Kidney epithelial cell (primary cell): ENCODE measurements at regions not wholly inside any gene's neighbourhood (a gene's known extent, or its start where the extent isn't known, plus 50 kb on each side); places are given as distances from the start of the nearest gene placed in this dataset.

Experiments used
- DNase-seq: peaks from one replicate; pipeline ENCODE4 v3.0.0-alpha.2; 2010; ENCODE audit warnings: low read depth
- H3K27me3 ChIP-seq: 2 replicates; pipeline ENCODE4 v1.6.0; 2011; ENCODE audit warnings: low read length; ENCODE audit not compliant: control insufficient read depth, insufficient read depth
- H3K36me3 ChIP-seq: 2 replicates; pipeline ENCODE4 v1.5.1; 2011; ENCODE audit warnings: low read length; ENCODE audit not compliant: control insufficient read depth, insufficient read depth
- H3K4me3 ChIP-seq: 2 replicates; pipeline ENCODE4 v1.5.1; 2011; ENCODE audit warnings: low read depth, mild to moderate bottlenecking, control low read depth, low read length
- TF ChIP-seq, protein P1 (sequence below): IDR thresholded peaks from 2 replicates; pipeline ENCODE4 v1.5.1; 2011; ENCODE audit warnings: mild to moderate bottlenecking, moderate library complexity, low read length, control low read depth, inconsistent platforms; ENCODE audit not compliant: insufficient read depth, poor library complexity, severe bottlenecking

DNA sequence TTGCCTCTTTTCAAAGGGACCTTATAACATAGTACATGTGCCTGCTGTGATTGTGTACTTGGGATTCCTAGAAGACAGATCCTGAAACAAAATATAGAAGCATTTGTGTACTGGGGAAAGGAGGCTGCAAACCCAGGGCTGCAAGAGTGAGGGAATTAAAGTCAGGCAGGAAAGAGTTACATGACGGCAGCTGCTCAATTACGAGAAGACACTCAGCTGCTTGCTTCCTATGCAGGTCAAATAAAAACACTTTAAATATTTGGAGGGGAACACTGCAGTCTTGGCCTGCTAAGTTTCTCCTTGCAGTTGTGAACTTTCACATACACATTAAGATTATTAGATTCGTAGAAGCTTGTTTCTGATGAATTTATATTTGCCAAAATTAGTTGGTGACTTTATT, 191.9 kb upstream of the CXCL13 start:
- Histone ChIP-seq H3K4me3 (no peak overlapping the region), H3K27me3 (peaks cover 4% of the 10 kb centered on the region), H3K36me3 (no peaks in the 10 kb centered on the region)
- TF ChIP-seq, protein P1, sequence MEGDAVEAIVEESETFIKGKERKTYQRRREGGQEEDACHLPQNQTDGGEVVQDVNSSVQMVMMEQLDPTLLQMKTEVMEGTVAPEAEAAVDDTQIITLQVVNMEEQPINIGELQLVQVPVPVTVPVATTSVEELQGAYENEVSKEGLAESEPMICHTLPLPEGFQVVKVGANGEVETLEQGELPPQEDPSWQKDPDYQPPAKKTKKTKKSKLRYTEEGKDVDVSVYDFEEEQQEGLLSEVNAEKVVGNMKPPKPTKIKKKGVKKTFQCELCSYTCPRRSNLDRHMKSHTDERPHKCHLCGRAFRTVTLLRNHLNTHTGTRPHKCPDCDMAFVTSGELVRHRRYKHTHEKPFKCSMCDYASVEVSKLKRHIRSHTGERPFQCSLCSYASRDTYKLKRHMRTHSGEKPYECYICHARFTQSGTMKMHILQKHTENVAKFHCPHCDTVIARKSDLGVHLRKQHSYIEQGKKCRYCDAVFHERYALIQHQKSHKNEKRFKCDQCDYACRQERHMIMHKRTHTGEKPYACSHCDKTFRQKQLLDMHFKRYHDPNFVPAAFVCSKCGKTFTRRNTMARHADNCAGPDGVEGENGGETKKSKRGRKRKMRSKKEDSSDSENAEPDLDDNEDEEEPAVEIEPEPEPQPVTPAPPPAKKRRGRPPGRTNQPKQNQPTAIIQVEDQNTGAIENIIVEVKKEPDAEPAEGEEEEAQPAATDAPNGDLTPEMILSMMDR, result no peak
- DNase-seq, result no peak

DNA sequence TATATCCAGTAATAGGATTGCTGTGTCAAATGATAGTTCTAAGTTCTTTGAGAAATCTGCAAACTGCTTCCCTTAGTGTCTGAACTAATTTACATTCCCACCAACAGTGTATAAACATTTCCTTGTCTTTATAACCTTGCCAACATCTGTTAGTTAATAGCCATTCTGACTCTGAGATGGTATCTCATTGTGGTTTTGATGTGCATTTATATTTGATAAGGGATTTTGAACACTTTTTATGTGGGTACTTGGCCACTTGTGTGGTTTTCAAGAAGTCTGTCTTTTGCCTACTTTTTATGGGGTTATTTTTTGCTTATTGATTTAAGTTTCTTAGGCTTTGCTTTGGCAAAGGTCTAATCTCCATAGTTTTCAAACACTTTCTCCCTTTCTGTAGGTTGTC, 189.9 kb upstream of the CXCL13 start:
- Histone ChIP-seq H3K27me3 (peaks cover 4% of the 10 kb centered on the region), H3K36me3 (no peaks in the 10 kb centered on the region), H3K4me3 (no peak overlapping the region)
- TF ChIP-seq, protein P1, result no peak
- DNase-seq, result no peak

DNA sequence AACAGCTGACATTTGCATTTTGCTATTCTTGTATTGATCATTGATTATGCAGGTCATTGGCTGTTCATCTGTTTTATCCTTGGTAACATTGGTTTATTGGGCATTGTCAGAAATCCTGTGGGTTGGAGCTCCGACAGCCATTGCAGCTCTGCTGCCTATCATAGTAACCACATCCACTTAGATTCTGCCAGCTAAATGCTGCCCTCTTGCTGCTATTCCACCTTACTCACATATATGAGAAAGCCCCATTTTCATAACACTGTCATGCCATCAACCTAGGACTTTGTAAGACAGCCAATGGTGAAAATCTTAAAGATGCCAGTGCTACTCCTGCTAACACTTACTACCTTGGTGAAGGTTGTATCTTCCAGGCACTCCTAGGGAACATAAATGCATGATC, 187.3 kb upstream of the CXCL13 start:
- TF ChIP-seq, protein P1, result peak; percentile 50
- DNase-seq, result no peak
- no peaks in the 10 kb centered on the region for H3K36me3 ChIP-seq
- H3K4me3 ChIP-seq, result no peak overlapping the region
- peaks cover 2% of the 10 kb centered on the region for H3K27me3 ChIP-seq

DNA sequence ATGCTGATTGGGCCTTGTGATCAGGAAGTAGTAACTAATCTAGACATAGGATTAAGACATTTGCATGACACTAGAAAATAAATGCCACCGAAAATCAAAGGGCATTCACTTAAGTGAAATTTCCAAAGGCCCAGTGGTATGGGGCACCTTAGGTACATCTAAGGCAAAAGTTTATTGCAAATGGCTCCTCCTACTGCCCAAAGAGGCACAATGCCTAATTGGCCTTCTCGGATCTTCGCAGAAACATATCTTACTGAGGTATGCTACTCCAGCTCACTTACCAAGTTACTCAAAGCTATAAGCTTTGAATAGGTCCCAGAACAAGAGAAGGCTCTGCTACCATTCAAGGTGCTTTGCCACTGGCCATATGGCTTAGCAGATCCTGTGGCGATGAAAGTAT, 174.8 kb upstream of the CXCL13 start:
- DNase-seq, result no peak
- Histone ChIP-seq H3K36me3 (no peaks in the 10 kb centered on the region), H3K27me3 (peaks cover 4% of the 10 kb centered on the region), H3K4me3 (no peak overlapping the region)
- TF ChIP-seq, protein P1, result peak; percentile 5

DNA sequence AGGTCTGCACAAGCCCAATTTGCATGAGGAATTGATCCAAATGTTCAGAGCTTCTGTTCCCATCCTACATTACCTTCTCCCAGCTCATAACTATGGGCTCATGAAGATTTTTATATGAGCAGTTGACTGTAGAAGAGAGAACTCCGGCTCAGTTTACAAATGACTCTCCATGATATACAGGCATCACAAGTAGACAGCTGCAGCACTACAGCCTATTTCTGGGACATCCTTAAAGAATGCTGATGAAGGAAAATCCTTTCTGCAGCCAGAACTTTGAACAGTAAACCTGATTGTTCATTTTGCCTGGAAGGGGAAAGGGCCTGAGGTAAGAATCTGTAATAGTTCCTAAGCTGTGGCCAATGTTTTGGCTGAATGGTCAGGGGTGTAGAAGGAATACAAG, 174.1 kb upstream of the CXCL13 start:
- peaks cover 4% of the 10 kb centered on the region for H3K27me3 ChIP-seq
- TF ChIP-seq, protein P1, result no peak
- no peak for DNase-seq
- H3K4me3 ChIP-seq, result no peak overlapping the region
- no peaks in the 10 kb centered on the region for H3K36me3 ChIP-seq

DNA sequence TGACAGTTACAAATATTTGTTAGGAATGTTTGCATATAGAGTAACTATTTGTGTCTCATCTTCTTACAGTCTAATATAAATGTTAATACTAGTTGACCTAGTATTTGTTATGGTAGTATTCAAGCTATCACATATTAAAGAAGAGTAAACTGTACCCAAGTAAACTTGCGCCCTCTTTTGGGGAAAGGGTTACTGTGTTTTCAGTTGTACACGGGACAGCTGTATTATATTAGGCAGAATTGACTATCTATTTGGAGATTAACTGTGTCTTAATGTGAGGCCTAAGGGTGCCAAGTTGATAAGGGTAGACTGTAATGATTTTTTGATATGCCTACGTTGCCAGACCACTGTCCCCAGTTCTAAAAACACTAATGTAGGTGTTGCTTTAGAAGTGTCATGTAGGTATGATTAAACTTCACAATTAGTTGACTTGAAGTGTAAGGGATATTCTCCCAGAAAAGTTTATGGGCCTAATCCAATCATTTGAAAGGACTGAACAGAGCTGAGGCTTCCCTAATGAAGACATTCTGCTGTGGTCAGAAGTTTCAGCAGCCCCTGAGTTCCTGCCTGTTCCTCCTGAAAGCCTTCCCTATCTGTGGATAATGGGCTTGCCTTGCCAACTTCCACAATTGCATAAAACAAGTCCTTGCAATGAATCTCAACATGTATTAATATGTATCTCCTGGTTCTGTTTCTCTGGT, 172.8 kb upstream of the CXCL13 start:
- DNase-seq, result no peak
- TF ChIP-seq, protein P1, result no peak
- H3K36me3 ChIP-seq, result no peaks in the 10 kb centered on the region
- no peak overlapping the region for H3K4me3 ChIP-seq
- peaks cover under 1% of the 10 kb centered on the region for H3K27me3 ChIP-seq
